Mucosa of descending colon (tissue), 3 donors: ENCODE measurements at regions not wholly inside any gene's neighbourhood (a gene's known extent, or its start where the extent isn't known, plus 50 kb on each side); places are given as distances from the start of the nearest gene placed in this dataset.
A peak's percentile ranks its signal among the peaks of the same experiment; 100 is the strongest.

Experiments
- ATAC-seq: fragments of 200-7000 bp; cut with Tn5 transposase; one replicate; pipeline ENCODE4 v1.9.1; 2020; ENCODE audit warnings: mild to moderate bottlenecking, moderate library complexity
- DNase-seq, 3 donors: peaks; one replicate each; pipeline ENCODE4 v3.0.0-alpha.2; 2020
- H3K36me3 ChIP-seq: fragments of 200-600 bp; one replicate; pipeline ENCODE4 v1.8.0; 2021; ENCODE audit warnings: low read depth, mild to moderate bottlenecking
- H3K4me1 ChIP-seq: fragments of 200-600 bp; one replicate; pipeline ENCODE4 v1.8.0; 2021; ENCODE audit warnings: low read depth, mild to moderate bottlenecking
- H3K4me3 ChIP-seq: fragments of 200-600 bp; one replicate; pipeline ENCODE4 v1.8.0; 2021; ENCODE audit warnings: mild to moderate bottlenecking
- H3K9me3 ChIP-seq: fragments of 200-600 bp; one replicate; pipeline ENCODE4 v1.8.0; 2021; ENCODE audit warnings: mild to moderate bottlenecking
- CTCF ChIP-seq: fragments of 200-600 bp; IDR thresholded peaks from one replicate; pipeline ENCODE4 v1.8.0; 2022; ENCODE audit warnings: antibody characterized with exemption, mild to moderate bottlenecking
- intact Hi-C, 2 donors: fragments of 100-400 bp; cut with DNase I in 1 of 2; cut with micrococcal nuclease in 1 of 2; formaldehyde crosslinking; loops; one replicate each; pipeline versions ENCODE4 v1.11.0 to v1.11.1; 2022; cut with DNase I, micrococcal nuclease
- donor health status: DM: no; HTN: no; CAD: no; lungs with moderate emphysema.
- donor health status: DM: no; HTN: no; CAD: no.
- donor health status: DM: no; HTN: yes; CAD: no.

- ATAC-seq (no peak), DNase-seq (no peak)
- Histone ChIP-seq H3K4me3 (no peak overlapping the region), H3K4me1 (no peaks in the 10 kb centered on the region), H3K36me3 (no peaks in the 10 kb centered on the region), H3K9me3 (no peaks in the 10 kb centered on the region)
- TF ChIP-seq CTCF, result no peak
- intact Hi-C loops, result no loop called here
Measured at GRCh38 chr4:20572976-20573375, 127.3 kb upstream of the PACRGL start.

- Histone ChIP-seq H3K36me3 (no peaks in the 10 kb centered on the region), H3K4me1 (no peaks in the 10 kb centered on the region), H3K4me3 (no peak overlapping the region), H3K9me3 (no peaks in the 10 kb centered on the region)
- intact Hi-C loops, result no loop called here
- no peak for ATAC-seq
- no peak for TF ChIP-seq CTCF
- no peak for DNase-seq
Measured at GRCh38 chr4:20574986-20575385, 125.3 kb upstream of the PACRGL start.

- intact Hi-C loops, result no loop called here
- no peak for DNase-seq
- Histone ChIP-seq H3K36me3 (no peaks in the 10 kb centered on the region), H3K4me1 (peaks cover 1% of the 10 kb centered on the region), H3K9me3 (no peaks in the 10 kb centered on the region), H3K4me3 (no peak overlapping the region)
- no peak for ATAC-seq
- TF ChIP-seq CTCF, result no peak
Measured at GRCh38 chr4:20575486-20575885, 124.8 kb upstream of the PACRGL start.

- Histone ChIP-seq H3K4me3 (no peak overlapping the region), H3K9me3 (no peaks in the 10 kb centered on the region), H3K4me1 (peaks cover 12% of the 10 kb centered on the region), H3K36me3 (no peaks in the 10 kb centered on the region)
- intact Hi-C loops, result no loop called here
- TF ChIP-seq CTCF, result no peak
- DNase-seq, result no peak
- ATAC-seq, result no peak
Measured at GRCh38 chr4:20576861-20577260, 123.4 kb upstream of the PACRGL start.

- H3K9me3 ChIP-seq, result no peaks in the 10 kb centered on the region
- peaks cover 12% of the 10 kb centered on the region for H3K4me1 ChIP-seq
- DNase-seq (no peak), ATAC-seq (no peak)
- no peak for TF ChIP-seq CTCF
- no peak overlapping the region for H3K4me3 ChIP-seq
- no peaks in the 10 kb centered on the region for H3K36me3 ChIP-seq
- intact Hi-C loops, result no loop called here
Measured at GRCh38 chr4:20577702-20578101, 122.6 kb upstream of the PACRGL start.

- peaks cover 12% of the 10 kb centered on the region for H3K4me1 ChIP-seq
- H3K4me3 ChIP-seq, result no peak overlapping the region
- DNase-seq (no peak), ATAC-seq (peak; percentile 80)
- no peaks in the 10 kb centered on the region for H3K9me3 ChIP-seq
- no peak for TF ChIP-seq CTCF
- H3K36me3 ChIP-seq, result no peaks in the 10 kb centered on the region
- intact Hi-C loops, result no loop called here
Measured at GRCh38 chr4:20580907-20581306, 119.4 kb upstream of the PACRGL start.
